T-helper 17 cell (primary cell): ENCODE measurements at regions not wholly inside any gene's neighbourhood (a gene's known extent, or its start where the extent isn't known, plus 50 kb on each side); places are given as distances from the start of the nearest gene placed in this dataset.
"Not testable (repeated sequence)": the region's sequence is repeated elsewhere in the genome, so short reads cannot be mapped to it uniquely, and the experiment has no call there.

Experiments
- ATAC-seq: fragments of 150-1000 bp; cut with Tn5 transposase; 2 replicates; pipeline ENCODE4 v1.10.0; 2021; ENCODE audit warnings: mild to moderate bottlenecking, moderate library complexity
- DNase-seq, 3 donors: peaks; one replicate each; pipeline versions ENCODE4 v3.0.0 to v3.0.0-alpha.2; 2020 to 2021
- H3K9me3 ChIP-seq: one replicate; pipeline ENCODE4 v1.7.0; 2013; ENCODE audit warnings: low read length, mild to moderate bottlenecking; ENCODE audit not compliant: control insufficient read depth, poor library complexity, severe bottlenecking
- H3K27ac Mint-ChIP-seq: one replicate; pipeline ENCODE4 v1.8.0; 2022; ENCODE audit warnings: mild to moderate bottlenecking, moderate library complexity, mixed read lengths
- H3K27me3 Mint-ChIP-seq: one replicate; pipeline ENCODE4 v1.8.0; 2022; ENCODE audit warnings: mixed read lengths
- H3K36me3 Mint-ChIP-seq: one replicate; pipeline ENCODE4 v1.8.0; 2022; ENCODE audit warnings: low read depth, mixed read lengths
- H3K4me1 Mint-ChIP-seq: one replicate; pipeline ENCODE4 v1.8.0; 2022; ENCODE audit warnings: mild to moderate bottlenecking, mixed read lengths
- H3K4me3 Mint-ChIP-seq: one replicate; pipeline ENCODE4 v1.8.0; 2022; ENCODE audit warnings: mild to moderate bottlenecking, moderate library complexity, mixed read lengths

DNA sequence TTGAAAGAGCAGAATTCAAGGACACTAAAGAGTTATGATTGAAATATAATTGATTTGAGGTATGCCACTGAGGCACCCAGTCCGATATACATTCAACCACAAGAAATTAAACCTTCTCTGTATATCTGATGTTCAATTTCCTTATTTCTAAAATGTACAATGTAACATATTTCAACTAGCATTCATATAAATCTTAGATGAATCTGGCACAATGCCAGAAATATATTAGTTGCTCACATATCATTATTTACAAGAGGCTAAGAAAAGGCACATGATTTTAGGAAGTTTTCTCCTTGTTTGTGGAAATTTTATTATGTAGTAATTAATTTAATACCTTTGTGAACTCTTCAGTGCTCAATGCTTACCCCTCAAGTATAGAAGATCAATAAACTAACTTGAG, 532.3 kb downstream of the KCNA4 start:
- Mint-ChIP-seq H3K36me3 (no peaks in the 10 kb centered on the region), H3K27ac (no peak overlapping the region), H3K4me3 (no peak overlapping the region), H3K27me3 (no peaks in the 10 kb centered on the region), H3K4me1 (no peaks in the 10 kb centered on the region)
- no peaks in the 10 kb centered on the region for H3K9me3 ChIP-seq
- ATAC-seq (no peak), DNase-seq (no peak)

DNA sequence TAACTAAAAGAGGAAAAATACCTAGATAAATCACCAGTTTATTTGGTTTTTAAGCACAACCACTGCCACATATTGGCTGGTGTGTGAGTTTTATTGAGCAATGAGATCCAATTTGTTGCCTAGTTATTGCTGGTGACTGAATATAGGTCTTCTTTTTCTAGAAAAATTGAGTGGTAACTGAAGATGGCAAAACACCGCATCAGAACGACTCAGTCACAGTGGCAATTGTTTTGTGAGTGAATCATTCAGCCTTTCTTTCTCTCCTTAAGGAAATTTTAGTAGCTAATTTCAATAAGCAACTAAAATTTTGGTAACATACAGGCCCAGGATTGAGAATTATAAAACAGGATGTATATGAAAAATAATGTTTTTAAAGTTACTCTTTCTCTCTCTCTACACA, 533.0 kb downstream of the KCNA4 start:
- no peak overlapping the region for H3K27ac Mint-ChIP-seq
- no peak for DNase-seq
- no peaks in the 10 kb centered on the region for H3K9me3 ChIP-seq
- H3K4me1 Mint-ChIP-seq = no peaks in the 10 kb centered on the region
- H3K36me3 Mint-ChIP-seq = no peaks in the 10 kb centered on the region
- H3K27me3 Mint-ChIP-seq = no peaks in the 10 kb centered on the region
- ATAC-seq = no peak
- no peak overlapping the region for H3K4me3 Mint-ChIP-seq

GRCh38 chr11:29482510-29482909, 534.3 kb downstream of the KCNA4 start:
- ATAC-seq = no peak
- Mint-ChIP-seq H3K27ac (no peak overlapping the region), H3K27me3 (no peaks in the 10 kb centered on the region)

GRCh38 chr11:29481738-29482137, 535.1 kb downstream of the KCNA4 start:
- ATAC-seq (no peak), DNase-seq (no peak)
- Mint-ChIP-seq H3K27ac (no peak overlapping the region), H3K36me3 (no peaks in the 10 kb centered on the region), H3K4me3 (no peak overlapping the region), H3K4me1 (no peaks in the 10 kb centered on the region), H3K27me3 (no peaks in the 10 kb centered on the region)
- H3K9me3 ChIP-seq = no peaks in the 10 kb centered on the region

More at GRCh38 chr11:29482510-29482909, 534.3 kb downstream of the KCNA4 start:
- Mint-ChIP-seq H3K36me3 (no peaks in the 10 kb centered on the region), H3K4me1 (no peaks in the 10 kb centered on the region), H3K4me3 (no peak overlapping the region)
- H3K9me3 ChIP-seq = no peaks in the 10 kb centered on the region
- DNase-seq = no peak

DNA sequence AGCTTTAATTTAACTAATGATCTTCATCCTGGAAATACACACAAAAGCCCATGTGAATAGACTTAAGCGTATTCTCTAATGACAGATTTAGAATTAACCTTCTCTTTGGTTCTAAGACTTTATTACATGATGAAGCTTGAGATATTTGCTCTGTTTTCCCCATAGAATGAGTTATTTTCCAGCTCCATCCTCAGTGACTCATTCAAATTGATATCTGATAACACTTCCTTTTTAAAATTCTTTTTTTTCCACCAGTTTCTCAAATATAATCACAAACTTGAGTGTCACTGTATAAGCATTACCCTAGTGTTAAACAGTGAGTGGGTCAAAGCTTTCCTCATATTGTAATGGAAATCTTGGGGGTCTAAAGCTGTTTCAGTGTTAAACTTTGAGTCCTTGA, 535.8 kb downstream of the KCNA4 start:
- Mint-ChIP-seq H3K4me3 (no peak overlapping the region), H3K27ac (no peak overlapping the region), H3K36me3 (no peaks in the 10 kb centered on the region), H3K27me3 (no peaks in the 10 kb centered on the region), H3K4me1 (no peaks in the 10 kb centered on the region)
- ATAC-seq (no peak), DNase-seq (no peak)
- H3K9me3 ChIP-seq = no peaks in the 10 kb centered on the region

- Mint-ChIP-seq H3K4me3 (no peak overlapping the region), H3K36me3 (no peaks in the 10 kb centered on the region), H3K27me3 (no peaks in the 10 kb centered on the region), H3K27ac (no peak overlapping the region), H3K4me1 (no peaks in the 10 kb centered on the region)
- ATAC-seq (no peak), DNase-seq (no peak)
- H3K9me3 ChIP-seq = no peaks in the 10 kb centered on the region
Measured at GRCh38 chr11:29458252-29458651, 558.6 kb downstream of the KCNA4 start.

- DNase-seq (no peak), ATAC-seq (no peak)
- Mint-ChIP-seq H3K27ac (no peak overlapping the region), H3K27me3 (no peaks in the 10 kb centered on the region), H3K36me3 (no peaks in the 10 kb centered on the region), H3K4me3 (no peak overlapping the region), H3K4me1 (no peaks in the 10 kb centered on the region)
- H3K9me3 ChIP-seq = no peaks in the 10 kb centered on the region
Measured at GRCh38 chr11:29452146-29452545, 564.7 kb downstream of the KCNA4 start.

- Mint-ChIP-seq H3K4me3 (no peak overlapping the region), H3K27me3 (no peaks in the 10 kb centered on the region), H3K36me3 (no peaks in the 10 kb centered on the region), H3K27ac (no peak overlapping the region), H3K4me1 (no peaks in the 10 kb centered on the region)
- no peak for DNase-seq
- no peaks in the 10 kb centered on the region for H3K9me3 ChIP-seq
- no peak for ATAC-seq
Measured at GRCh38 chr11:29449281-29450074, 567.4 kb downstream of the KCNA4 start.

GRCh38 chr11:29448246-29448877, 568.5 kb downstream of the KCNA4 start:
- Mint-ChIP-seq H3K4me1 (no peaks in the 10 kb centered on the region), H3K27me3 (no peaks in the 10 kb centered on the region), H3K36me3 (no peaks in the 10 kb centered on the region), H3K27ac (no peak overlapping the region), H3K4me3 (no peak overlapping the region)
- H3K9me3 ChIP-seq = no peaks in the 10 kb centered on the region
- ATAC-seq (no peak), DNase-seq (no peak)

GRCh38 chr11:29447821-29448220, 569.0 kb downstream of the KCNA4 start:
- Mint-ChIP-seq H3K4me3 (no peak overlapping the region), H3K4me1 (no peaks in the 10 kb centered on the region), H3K36me3 (no peaks in the 10 kb centered on the region), H3K27me3 (no peaks in the 10 kb centered on the region), H3K27ac (no peak overlapping the region)
- H3K9me3 ChIP-seq = no peaks in the 10 kb centered on the region
- DNase-seq = no peak
- ATAC-seq = no peak

DNA sequence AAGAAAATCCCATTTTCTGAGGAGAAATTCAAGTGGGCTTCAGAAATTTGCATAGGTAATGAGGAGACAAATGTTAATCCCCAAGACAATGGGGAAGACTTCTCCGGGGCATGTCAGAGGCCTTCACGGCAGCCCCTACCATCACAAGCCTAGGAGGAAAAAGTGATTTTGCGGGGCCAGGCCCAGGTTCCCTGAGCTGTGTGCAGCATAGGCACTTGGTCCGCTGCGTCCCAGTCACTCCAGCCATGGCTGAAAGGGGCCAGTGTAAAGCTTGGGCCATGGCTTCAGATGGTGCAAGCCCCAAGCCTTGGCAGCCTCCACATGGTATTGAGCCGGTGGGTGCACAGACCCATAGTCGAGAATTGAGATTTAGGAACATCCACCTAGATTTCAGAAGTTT, 570.7 kb downstream of the KCNA4 start:
- H3K36me3 Mint-ChIP-seq = no peaks in the 10 kb centered on the region
- no peaks in the 10 kb centered on the region for H3K4me1 Mint-ChIP-seq
- H3K9me3 ChIP-seq = no peaks in the 10 kb centered on the region
- no peak overlapping the region for H3K4me3 Mint-ChIP-seq
- no peak for DNase-seq
- no peak overlapping the region for H3K27ac Mint-ChIP-seq
- no peaks in the 10 kb centered on the region for H3K27me3 Mint-ChIP-seq
- ATAC-seq = no peak

GRCh38 chr11:29445191-29445590, 571.6 kb downstream of the KCNA4 start:
- H3K36me3 Mint-ChIP-seq, DNase-seq, ATAC-seq, H3K4me3 Mint-ChIP-seq, H3K27ac Mint-ChIP-seq, H3K4me1 Mint-ChIP-seq, H3K9me3 ChIP-seq, H3K27me3 Mint-ChIP-seq: not testable (repeated sequence)

DNA sequence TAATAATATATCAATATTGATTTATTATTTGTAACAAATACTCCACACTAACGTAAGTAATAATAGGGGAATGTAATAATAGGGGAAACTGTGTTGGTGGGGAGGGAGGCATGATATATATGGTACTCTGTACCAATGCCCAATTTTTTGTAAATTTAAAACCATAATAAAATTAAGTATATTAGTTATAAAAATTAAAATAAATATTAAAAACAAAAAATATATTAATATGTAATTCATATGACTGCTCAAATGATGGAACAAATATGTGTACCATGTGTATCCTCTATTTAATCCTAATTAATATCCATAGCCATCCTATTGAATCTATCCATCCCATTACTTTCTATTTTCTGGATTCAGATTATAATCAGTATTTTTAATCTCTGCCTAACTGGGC, 578.0 kb downstream of the KCNA4 start:
- Mint-ChIP-seq H3K4me1 (no peaks in the 10 kb centered on the region), H3K36me3 (no peaks in the 10 kb centered on the region), H3K4me3 (no peak overlapping the region), H3K27ac (no peak overlapping the region), H3K27me3 (no peaks in the 10 kb centered on the region)
- no peaks in the 10 kb centered on the region for H3K9me3 ChIP-seq
- no peak for DNase-seq
- no peak for ATAC-seq

- no peak overlapping the region for H3K27ac Mint-ChIP-seq
- DNase-seq (no peak), ATAC-seq (no peak)
- H3K27me3 Mint-ChIP-seq = no peaks in the 10 kb centered on the region
- H3K36me3 Mint-ChIP-seq = no peaks in the 10 kb centered on the region
- no peak overlapping the region for H3K4me3 Mint-ChIP-seq
- H3K4me1 Mint-ChIP-seq = no peaks in the 10 kb centered on the region
- H3K9me3 ChIP-seq = no peaks in the 10 kb centered on the region
Measured at GRCh38 chr11:29435421-29435820, 581.4 kb downstream of the KCNA4 start.
